GM21447 (cell line): ENCODE measurements at regions not wholly inside any gene's neighbourhood (a gene's known extent, or its start where the extent isn't known, plus 50 kb on each side); places are given as distances from the start of the nearest gene placed in this dataset.
"Not testable (repeated sequence)": the region's sequence is repeated elsewhere in the genome, so short reads cannot be mapped to it uniquely, and the experiment has no call there.

ENCODE experiments used
- ATAC-seq: cut with Tn5 transposase; IDR thresholded peaks from one replicate; pipeline ENCODE4 v1.9.1; 2021; ENCODE audit not compliant: unreplicated experiment

DNA sequence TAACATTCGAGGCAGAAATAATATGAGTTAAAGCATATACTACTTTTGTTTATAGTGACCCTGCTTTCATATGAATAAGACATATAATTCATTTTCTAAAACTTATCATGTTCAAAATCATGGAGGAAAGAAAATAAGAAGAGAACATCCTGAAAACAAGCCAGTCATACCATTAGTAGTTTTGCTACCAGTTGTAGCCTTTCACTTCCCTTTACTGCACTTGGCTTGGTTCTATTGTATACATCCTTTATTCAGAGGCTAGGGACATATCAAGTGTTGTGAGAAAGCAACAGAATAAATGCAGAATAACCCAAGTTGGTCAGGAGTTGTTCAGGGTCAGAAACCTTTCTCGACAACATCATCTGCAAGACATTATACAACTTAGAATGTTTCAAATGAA lies 598.7 kb downstream of the SOX5 start:
- ATAC-seq = peak; percentile 87

DNA sequence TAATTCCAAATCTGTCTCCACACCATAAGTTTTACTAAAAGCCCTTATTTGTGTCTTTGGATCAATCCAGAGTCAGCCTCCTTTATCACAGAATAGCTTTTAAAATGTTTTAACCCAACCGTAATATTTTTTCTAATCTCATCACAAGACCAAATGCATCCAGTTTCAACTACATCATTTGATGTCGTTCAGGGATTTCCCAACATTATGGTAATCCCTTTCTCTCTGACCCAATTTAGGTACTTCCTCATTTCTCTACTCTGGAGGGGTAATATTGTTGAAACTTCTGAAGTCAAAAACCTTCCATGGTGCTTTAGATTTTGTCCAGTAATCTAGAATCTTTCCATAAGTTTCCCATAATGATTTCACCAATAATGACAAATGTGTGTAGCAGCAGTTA lies 596.8 kb downstream of the SOX5 start:
- no peak for ATAC-seq

DNA sequence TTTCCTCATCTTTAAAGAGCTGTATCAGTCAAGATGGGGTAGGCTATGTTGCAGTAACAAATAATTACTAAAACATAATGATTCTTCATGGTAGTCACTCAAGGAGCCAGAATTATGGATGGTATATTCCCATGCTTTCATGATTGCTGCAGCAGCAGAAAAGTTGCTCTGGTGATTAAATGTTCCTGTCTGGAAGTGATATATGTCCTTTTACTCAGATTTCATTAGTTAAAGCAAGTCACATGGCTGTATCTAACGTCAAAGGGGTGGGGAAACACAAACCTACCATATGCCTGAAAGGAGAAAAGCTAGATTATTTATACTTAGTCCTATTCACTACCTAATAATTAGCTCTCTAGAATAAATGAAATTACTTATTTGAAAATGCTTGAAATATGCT lies 594.7 kb downstream of the SOX5 start:
- no peak for ATAC-seq

DNA sequence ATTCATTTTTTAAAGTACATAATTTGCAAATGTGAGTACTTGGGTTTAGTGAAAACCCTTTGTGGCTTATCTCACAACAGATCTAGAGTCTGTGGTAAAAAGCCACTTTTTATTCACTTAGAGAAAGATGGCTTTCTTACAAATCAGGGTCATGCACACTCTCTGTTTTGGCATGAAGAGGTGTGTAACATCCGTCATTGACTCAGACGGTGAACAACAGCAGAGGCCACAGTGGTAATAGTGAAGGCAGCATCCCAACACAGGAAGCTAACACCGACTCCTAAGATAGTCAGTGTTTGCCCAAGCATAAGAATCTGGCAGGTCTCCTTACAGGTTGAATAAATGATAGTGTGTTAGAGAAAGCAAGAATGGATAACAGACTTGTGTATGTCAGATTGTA lies 593.0 kb downstream of the SOX5 start:
- no peak for ATAC-seq

DNA sequence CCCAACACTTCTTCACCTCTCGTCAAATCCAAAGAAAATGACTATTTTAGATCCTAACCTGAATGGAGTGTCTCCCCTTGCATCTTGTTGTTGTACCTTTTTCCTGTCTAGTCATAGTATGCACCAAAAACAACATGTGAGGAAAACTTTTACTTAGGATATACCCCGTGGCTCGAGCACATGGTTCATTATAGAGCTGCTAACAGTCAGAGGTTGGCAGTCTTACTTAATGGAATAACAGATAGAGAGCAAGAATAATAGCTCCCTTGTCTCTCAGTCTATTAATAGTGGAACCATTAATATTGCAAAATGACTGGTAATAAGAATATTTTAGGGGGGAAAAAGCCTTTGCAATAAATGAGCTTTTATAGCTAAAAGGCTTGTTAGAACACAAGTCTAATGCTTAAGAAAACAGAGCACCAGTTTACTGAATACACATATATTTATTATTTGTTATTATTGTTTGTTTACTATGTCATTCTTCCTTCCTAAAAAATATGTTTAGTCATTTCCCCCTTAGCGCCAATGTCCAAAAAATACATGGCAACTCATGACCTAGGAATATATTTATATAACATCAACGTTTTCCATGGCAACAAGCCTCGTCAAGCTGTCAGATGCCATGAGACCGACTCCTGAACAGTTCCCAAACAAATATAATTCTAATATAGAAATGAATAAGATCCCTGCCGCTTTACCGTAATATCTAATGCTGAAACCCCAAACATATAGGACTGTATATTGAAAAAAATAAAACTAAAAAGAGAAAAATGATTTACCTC lies 592.4 kb downstream of the SOX5 start:
- no peak for ATAC-seq

DNA sequence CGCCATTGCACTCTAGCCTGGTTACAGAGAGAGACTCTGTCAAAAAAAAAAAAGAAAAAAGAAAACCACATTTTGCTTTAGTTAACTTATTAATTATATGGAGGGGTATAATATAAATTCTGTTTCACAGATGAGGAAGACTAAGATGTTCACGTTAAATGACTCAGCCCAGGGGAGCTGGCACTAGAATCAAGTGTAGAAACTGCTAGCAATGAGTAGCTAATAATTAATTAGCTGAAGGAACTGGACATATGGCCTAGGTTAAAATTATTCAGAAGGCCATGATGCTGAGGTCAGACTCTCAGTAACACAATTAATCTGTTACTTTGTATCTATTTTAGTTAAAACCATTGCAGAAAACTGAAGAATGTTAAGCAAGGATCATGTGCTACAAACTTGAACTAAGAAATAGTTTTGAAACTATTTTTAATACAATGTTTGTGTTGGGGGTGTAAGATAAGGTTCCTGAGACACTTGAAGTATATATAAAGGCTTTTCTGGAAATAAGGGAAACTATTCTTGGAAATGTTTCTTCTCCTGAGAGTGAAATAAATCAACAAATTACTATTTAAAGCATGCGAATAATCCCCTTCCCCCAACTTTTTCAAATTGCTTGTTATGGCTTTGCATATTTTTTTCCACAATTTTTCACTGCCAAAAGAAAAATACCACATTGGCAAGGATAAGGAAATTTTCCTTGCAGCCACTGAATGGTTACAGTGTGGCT lies 589.3 kb downstream of the SOX5 start:
- ATAC-seq = no peak

DNA sequence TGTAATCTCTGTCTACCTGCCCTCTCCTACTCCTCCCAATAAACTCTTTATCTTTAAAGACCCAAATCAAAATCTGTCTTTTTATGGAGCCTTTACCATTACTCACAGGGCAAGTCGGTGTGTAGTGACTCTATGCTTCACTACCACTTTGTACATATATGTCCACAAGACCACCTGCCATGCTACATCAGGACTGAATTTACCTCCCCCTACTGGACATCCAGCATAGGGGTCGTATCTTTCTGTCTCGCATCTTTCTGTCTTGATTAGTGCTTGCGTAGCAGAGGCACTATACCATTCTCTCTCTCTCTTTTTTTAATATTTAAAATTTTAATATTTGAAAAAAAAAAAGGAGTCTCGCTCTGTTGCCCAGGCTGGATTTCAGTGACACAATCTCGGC lies 587.5 kb downstream of the SOX5 start:
- no peak for ATAC-seq

DNA sequence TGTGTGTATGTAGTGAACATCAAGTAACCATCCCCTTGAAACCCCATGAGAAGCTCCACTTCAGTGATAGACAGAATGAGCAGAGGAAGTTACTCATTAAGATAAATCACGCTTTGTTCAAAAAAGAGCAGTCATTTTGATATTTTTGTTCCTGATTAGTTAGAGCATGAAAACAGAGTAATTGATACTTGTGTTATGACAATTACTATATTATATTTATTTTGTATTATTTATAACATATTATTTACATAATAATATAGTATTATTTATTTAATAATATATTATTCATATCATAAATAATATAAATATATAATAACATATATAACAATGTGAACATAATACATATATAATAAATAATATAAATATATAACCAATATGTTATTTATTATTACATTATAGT lies 580.9 kb downstream of the SOX5 start:
- no peak for ATAC-seq

DNA sequence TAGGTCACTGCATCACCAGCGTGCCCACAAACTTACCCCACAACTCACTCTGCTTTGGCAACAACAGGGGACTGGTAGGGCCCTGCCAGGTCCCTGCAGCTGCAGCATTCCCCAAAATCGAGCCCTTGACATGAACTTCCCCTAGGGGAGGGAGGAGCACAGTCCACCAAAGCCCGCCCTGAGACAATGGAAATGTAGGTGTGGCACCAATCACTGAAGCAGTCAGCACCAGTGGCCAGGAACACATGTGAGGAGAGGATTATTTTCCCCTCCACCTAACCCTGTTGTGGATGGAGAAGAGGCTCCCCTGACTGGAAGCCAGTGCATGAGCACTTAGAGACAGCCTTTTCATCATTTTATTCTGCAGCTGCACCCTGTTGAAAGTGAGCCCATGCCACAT lies 573.8 kb downstream of the SOX5 start:
- no peak for ATAC-seq

DNA sequence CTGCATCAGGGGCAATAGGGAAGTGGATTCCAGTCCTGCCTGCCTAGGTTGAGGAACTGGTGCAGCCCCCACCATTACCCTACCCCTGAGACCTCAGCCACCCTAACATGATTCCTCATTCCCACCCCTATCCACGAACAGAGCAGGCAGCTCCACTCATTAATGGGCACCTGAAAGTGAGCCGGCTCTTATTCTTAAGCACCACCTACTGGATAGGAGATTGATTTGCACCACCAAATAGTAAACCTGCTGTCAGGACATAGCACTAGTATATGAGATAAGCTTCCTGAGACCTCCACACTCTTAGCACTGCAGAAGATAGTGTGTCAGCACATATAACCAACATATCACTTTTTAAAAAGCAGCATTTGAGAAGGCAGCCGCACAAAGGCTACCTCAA lies 573.2 kb downstream of the SOX5 start:
- no peak for ATAC-seq

DNA sequence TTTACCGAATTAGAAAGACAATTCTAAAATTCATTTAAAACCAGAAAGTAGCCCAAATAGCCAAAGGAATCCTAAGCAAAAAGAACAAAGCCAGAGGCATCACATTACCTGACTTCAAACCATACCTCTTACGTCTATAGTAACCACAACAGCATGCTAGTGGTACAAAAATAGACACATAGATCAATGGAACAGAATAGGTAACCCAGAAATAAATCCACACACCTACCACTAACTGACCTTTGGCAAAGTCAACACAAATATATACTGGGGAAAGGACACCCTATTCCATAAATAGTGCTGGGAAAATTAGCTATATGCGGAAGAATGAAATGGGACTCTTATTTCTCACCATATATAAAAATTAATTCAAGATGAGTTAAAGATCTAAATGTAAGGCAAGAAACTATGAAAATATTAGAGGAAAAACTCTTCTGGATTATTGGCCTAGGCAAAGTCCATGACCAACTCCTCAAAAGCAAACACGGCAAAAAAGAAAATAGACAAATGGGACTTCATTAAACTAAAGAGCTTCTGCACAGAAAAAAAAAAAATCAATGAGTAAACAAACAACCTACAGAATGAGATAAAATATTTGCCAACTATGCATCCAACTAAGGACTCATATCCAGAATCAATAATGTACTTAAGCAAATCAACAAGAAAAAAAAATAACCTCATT lies 568.9 kb downstream of the SOX5 start:
- no peak for ATAC-seq

DNA sequence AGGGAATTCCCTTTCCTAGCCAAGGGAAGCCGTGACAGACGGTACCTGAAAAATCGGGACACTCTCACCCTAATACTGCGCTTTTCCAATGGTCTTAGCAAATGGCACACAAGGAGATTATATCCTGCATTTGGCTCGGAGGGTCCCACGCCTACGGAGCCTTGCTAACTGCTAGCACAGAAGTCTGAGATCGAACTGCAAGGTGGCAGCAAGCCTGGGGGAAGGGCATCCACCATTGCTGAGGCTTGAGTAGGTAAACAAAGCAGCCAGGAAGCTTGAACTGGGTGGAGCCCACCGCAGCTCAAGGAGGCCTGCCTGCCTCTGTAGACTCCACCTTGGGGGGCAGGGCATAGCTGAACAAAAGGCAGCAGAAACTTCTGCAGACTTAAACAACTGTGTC lies 560.6 kb downstream of the SOX5 start:
- not testable (repeated sequence) for ATAC-seq

DNA sequence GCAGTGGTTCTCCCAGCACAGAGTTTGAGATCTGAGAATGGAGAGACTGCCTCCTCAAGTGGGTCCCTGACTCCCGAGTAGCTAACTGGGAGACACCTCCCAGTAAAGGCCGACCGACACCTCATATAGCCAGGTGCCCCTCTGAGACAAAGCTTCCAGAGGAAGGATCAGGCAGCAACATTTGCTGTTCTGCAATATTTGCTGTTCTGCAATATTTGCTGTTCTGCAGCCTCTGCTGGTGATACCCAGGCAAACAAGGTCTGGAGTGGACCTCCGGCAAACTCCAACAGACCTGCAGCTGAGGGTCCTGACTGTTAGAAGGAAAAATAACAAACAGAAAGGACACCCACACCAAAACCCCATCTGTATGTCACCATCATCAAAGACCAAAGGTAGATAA lies 560.2 kb downstream of the SOX5 start:
- ATAC-seq = not testable (repeated sequence)

DNA sequence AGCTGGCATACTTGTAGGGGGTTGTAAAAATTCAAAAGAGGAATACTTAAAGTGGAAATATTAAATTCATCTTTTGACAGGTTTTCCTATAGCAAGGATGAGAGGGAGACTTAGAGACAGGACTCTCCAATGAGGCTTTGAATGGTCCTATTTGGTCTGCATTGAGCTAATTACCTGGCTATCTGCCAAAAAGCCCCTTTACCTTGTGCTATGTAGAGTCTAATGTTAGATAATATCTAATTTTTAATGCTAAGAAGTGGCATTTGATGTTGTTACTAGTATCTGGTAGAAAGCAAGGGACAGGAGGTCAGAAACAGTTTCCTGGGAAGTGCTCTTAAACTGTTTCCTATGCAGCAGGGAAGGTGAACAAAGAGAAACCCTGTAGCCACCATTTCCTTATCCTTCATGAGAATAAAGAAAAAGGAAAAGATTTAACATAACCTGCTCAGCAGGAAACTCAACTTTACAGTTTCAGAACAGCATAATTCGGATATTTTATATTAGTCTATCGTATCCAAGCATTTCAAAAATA lies 550.0 kb downstream of the SOX5 start:
- ATAC-seq = no peak

DNA sequence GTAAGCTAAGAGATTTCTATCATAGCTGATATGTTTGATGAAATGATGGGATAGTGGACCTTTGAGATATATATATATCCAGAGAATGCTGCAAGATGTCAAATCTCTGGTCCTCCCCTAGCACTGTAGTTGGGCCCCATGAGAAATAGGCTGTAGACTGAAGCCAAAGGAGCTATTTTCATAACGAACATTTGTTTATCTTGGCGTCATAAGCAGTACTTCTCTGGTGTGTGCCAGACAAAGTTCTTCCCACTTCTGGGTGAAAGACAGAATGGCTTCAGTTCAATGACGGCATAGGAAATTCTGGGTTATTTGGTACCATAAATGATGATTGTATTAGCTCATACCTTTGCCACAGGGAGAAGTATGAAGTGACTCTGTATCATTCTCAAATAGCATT lies 534.3 kb downstream of the SOX5 start:
- ATAC-seq = no peak

DNA sequence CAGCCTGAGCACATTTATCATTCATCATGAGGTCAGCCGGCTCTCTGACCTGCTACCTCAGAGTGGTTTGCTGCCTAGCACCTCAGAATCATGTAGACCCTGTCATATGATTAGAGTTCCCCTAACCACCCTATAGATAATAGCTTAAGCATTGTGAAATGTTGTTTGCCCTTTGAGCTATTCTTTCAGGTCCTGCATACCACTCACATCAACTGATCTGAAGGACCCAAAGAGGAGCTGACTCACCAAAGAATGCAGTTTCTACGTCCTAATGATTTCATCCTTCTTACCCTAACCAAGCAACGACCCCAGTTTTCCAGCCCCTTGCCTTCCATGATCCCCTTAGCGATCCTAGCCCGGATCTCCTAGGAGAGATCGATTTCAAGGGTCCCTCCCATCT lies 527.9 kb downstream of the SOX5 start:
- no peak for ATAC-seq

DNA sequence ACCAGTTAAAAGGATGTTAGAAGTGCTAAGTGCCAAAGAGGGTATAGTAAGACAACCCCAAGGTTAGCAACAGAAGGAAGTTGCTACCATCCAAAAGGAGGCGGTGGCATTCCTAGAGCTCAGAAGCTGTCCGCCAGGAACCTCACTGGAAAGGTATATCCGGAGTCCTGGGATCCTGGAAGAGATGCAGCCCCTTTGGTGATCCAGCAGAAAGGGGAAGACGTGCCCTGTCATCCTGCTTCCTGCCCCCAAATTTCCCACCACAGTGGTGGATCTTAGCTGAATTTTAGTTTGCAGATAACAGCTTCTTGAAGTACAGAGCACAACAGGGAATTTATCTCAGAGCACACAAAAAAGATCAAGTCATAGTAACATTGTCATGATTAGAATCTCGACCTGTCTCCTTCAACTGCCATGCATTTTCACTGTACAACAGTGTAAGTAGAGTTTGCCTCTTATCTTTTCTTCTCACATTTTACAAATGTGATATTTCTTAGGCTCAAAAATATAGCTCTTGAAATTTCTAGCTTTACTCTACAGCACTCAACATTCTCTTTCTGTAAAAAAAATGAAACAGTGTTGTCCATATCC lies 526.3 kb downstream of the SOX5 start:
- no peak for ATAC-seq

DNA sequence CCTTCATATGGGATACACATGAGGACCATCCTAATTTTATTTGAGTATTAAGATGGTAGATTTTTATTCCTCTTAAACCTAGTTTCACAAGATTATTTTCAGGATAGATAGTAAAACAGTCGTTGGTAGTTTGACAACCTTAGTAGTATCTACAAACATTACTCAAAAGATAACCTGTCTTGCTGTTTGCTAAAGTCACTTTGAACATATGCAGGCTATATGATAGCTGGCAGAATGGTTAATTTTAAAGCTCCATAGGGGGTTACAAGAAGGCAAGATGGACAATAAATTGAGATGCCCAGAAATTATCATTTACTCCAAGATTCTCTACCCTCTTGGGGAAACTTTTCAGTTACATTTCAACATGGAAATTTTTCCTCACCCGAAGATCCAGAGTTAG lies 525.7 kb downstream of the SOX5 start:
- no peak for ATAC-seq

DNA sequence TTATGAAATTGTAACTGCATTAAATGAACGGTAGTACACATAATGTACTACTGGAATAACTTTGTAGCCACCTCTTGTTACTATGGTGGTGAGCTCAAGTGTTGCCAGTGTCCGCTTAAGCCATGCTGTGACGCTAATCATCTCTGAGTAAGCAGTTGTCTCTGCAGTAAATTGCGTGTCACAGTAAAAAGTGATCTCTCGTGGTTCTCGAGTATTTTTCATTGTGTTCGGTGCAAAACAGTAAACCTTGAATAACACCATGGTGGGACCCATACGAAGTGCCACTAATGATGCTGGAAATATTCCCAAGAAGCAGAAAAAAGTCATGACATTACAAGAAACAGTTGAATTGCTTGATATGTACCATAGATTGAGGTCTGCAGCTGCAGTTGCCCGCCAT lies 524.8 kb downstream of the SOX5 start:
- no peak for ATAC-seq

DNA sequence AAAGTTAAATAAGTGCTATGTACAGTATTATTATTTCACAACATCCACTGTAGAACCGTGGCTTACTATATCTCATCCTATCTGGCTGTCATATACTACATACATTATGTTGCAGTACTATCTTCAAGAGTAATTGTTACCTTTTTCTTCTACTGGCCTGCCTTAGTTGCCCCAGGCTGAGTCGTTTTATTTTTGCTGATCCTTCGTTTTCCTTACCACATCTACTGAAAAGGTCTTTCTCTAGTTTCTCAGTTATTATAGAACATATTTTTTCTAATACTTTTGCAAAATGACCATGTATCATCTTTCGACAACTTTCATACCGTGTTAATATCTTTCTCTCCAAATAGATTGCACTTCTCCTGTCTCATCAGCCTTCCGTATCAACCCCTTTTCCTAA lies 523.1 kb downstream of the SOX5 start:
- no peak for ATAC-seq

DNA sequence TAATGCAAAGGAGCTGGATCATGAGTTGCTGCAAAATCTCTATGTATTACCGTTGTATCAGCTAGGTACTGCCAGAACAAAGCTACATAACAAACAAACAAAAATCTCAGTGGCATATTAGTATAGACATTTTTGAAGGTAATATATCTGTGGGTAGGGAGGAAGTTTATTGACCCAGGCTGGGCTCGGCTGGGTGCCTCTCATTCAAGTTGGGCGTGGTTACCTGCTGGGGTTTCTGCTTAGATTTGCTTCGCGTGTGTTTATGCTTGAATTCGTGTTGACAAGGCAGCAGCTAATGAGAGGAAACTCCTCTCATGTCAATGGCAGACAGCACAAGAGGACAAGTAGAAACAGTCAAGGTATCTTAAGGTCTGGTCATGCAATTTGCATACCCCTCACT lies 520.7 kb downstream of the SOX5 start:
- ATAC-seq = no peak

DNA sequence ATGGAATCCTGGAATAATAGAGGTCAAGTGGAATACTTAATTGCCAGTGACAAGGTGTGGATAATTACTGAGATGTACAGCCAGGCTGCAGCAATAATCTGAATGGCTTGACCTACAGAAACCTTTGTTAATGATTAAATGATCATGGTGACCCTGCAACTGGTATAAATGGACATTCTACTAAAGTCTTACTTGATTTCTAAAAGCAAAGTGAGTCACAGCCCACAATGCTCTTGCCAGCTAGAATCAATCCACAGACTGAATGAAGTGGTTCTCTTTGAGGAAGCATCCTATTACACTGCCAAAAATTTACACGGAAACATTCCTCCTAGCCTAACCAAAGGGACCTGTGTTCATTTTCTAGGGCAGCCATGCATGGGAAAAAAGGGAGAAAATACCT lies 518.5 kb downstream of the SOX5 start:
- no peak for ATAC-seq
